MM.1S (cell line): ENCODE measurements at regions not wholly inside any gene's neighbourhood (a gene's known extent, or its start where the extent isn't known, plus 50 kb on each side); places are given as distances from the start of the nearest gene placed in this dataset.

Experiments used
- EZH2 ChIP-seq: fragments of 300-600 bp; sonication (generic); optimal IDR thresholded peaks from 2 replicates; pipeline ENCODE3; 2017; ENCODE audit warnings: low read depth, mild to moderate bottlenecking, antibody characterized with exemption, low read length, mixed read lengths
- TF ChIP-seq, protein P1 (sequence below): fragments of 300-600 bp; sonication (generic); IDR thresholded peaks from 2 replicates; pipeline ENCODE4 v1.5.1; 2016; ENCODE audit warnings: antibody characterized with exemption, low read length, mixed read lengths

DNA sequence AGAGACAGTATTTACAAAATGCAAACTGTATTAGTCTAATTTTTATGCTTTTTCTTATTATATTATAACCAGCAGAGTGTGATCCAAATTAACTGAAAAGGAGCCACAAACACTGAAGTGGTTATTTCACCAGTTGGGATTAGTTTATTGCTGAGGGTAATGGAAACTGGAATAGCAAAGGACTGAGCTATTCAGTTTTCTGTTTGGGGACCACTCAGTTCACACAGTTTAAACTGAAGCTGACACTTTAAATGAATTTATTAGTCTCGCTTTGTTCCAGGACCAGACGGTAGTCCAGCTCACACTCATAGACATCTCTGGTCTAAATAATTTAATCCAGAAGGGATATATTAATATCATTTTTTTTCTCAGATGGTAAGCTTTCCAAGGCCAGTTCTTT is 410.7 kb downstream of the LTN1 start:
- TF ChIP-seq, protein P1, sequence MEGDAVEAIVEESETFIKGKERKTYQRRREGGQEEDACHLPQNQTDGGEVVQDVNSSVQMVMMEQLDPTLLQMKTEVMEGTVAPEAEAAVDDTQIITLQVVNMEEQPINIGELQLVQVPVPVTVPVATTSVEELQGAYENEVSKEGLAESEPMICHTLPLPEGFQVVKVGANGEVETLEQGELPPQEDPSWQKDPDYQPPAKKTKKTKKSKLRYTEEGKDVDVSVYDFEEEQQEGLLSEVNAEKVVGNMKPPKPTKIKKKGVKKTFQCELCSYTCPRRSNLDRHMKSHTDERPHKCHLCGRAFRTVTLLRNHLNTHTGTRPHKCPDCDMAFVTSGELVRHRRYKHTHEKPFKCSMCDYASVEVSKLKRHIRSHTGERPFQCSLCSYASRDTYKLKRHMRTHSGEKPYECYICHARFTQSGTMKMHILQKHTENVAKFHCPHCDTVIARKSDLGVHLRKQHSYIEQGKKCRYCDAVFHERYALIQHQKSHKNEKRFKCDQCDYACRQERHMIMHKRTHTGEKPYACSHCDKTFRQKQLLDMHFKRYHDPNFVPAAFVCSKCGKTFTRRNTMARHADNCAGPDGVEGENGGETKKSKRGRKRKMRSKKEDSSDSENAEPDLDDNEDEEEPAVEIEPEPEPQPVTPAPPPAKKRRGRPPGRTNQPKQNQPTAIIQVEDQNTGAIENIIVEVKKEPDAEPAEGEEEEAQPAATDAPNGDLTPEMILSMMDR = no peak
- no peak for TF ChIP-seq EZH2
